ENCODE measurements at regions not wholly inside any gene's neighbourhood (a gene's known extent, or its start where the extent isn't known, plus 50 kb on each side); places are given as distances from the start of the nearest gene placed in this dataset.

- Histone ChIP-seq H3K18ac (ENCODE audit: extremely low read depth, low read length) (no peak overlapping the region), H4K20me1 (replicated peaks in 1 of 2; ENCODE audit: control insufficient read depth in 1 of 2, insufficient read depth in 2 of 2, low read length in 2 of 2) (no peaks in the 10 kb centered on the region), H3K56ac (replicated peaks; ENCODE audit: insufficient read length, low read depth, low read length) (no peak overlapping the region), H3K79me1 (ENCODE audit: low read depth, low read length) (no peaks in the 10 kb centered on the region), H2BK20ac (ENCODE audit: low read length) (no peak overlapping the region), H3K27ac (ENCODE audit: low read depth, low read length) (no peak overlapping the region), H4K5ac (ENCODE audit: insufficient read length, low read depth, low read length) (no peak overlapping the region), H3K14ac (ENCODE audit: insufficient read length) (no peak overlapping the region), H2BK12ac (ENCODE audit: low read depth, low read length) (no peak overlapping the region), H3K4me1 (replicated peaks in 1 of 4; ENCODE audit: control insufficient read depth in 3 of 4, insufficient read depth in 4 of 4, low read length in 3 of 4) (no peaks in the 10 kb centered on the region), H2BK5ac (ENCODE audit: low read depth, low read length) (no peak overlapping the region), H2AK5ac (ENCODE audit: low read depth, low read length) (no peak overlapping the region), H3K23ac (ENCODE audit: insufficient read length) (no peak overlapping the region), H3K4ac (replicated peaks; ENCODE audit: insufficient read length, low read depth, low read length) (no peak overlapping the region), H3K79me2 (ENCODE audit: control insufficient read depth in 1 of 2, insufficient read depth in 2 of 2, low read length in 2 of 2) (no peaks in the 10 kb centered on the region), H3K9me3 (ENCODE audit: insufficient read depth in 2 of 2, low read depth in 1 of 2, low read length in 1 of 2) (0 out of 4 replicates have a peak, but pooled peaks cover 0 to 5% of the 10 kb centered on the region in 2 experiments), H2BK120ac (replicated peaks; ENCODE audit: low read depth, low read length) (no peak overlapping the region), H3K4me3 (ENCODE audit: extremely low read depth in 1 of 4, insufficient read depth in 2 of 4, low read depth in 3 of 4, low read length in 4 of 4) (no peak overlapping the region), H4K91ac (replicated peaks; ENCODE audit: insufficient read length, low read length) (no peak overlapping the region), H3K4me2 (ENCODE audit: insufficient read depth in 1 of 2, low read depth in 2 of 2, low read length in 2 of 2) (no peak overlapping the region), H3K23me2 (ENCODE audit: low read depth, low read length) (no peaks in the 10 kb centered on the region), H3K36me3 (ENCODE audit: control insufficient read depth in 2 of 4, insufficient read depth in 4 of 4, low read length in 3 of 4) (no peaks in the 10 kb centered on the region), H3K27me3 (replicated peaks in 1 of 4; ENCODE audit: control insufficient read depth in 3 of 4, extremely low read depth in 1 of 4, insufficient read depth in 3 of 4, low read length in 3 of 4) (no peaks in the 10 kb centered on the region), H3K9ac (replicated peaks in 1 of 4; ENCODE audit: extremely low read depth in 1 of 4, low read depth in 3 of 4, low read length in 3 of 4) (no peak overlapping the region), H2BK15ac (ENCODE audit: low read length) (no peak overlapping the region), H4K8ac (ENCODE audit: extremely low read depth, insufficient read depth, low read length) (no peak overlapping the region), H2AFZ (ENCODE audit: low read length) (no peak overlapping the region)
- ChIA-PET POLR2A (ENCODE audit: partially characterized antibody) (no interaction called here), CTCF (ENCODE audit: partially characterized antibody) (interaction anchor here (0.6 to 1.3 kb wide), 3 partner anchors 12 to 734 kb away, joined by 3 to 6 read pairs (median 3); no protein-coding TSS in a partner anchor)
- WGBS, 2 experiments (ENCODE audit: extremely low coverage in 1 of 2, insufficient coverage in 1 of 2, insufficient read length in 1 of 2, insufficient replicate concordance in 2 of 2, low coverage in 1 of 2, low lambda C conversion rate in 2 of 2, missing lambda C conversion rate in 1 of 2), result 89% methylated on average over 1 of the region's 1 CpG; no CpG with 5 or more reads in 1 of the 2 experiments
- no peak for TF ChIP-seq JUND (IDR thresholded peaks at IDR 0.05; ENCODE audit: low read length)
- no peak for TF ChIP-seq NRF1 (IDR thresholded peaks at IDR 0.05; ENCODE audit: low read depth, low read length)
- TF ChIP-seq ATF2 (IDR thresholded peaks at IDR 0.05; ENCODE audit: low read length), result no peak
- no peak for TF ChIP-seq TEAD4 (IDR thresholded peaks at IDR 0.05; ENCODE audit: low read depth, low read length)
- TF ChIP-seq TAF7 (optimal IDR thresholded peaks at IDR 0.05; ENCODE audit: borderline replicate concordance, low read depth, low read length), result no peak
- TF ChIP-seq POLR2A (IDR thresholded peaks at IDR 0.05; ENCODE audit: control extremely low read depth in 1 of 2, low read depth in 2 of 2, low read length in 2 of 2), result no peak
- TF ChIP-seq SP4 (IDR thresholded peaks at IDR 0.05; ENCODE audit: low read length), result no peak
- no peak for TF ChIP-seq HDAC6 (IDR thresholded peaks at IDR 0.05; ENCODE audit: low read depth, low read length)
- DNase-seq (ENCODE audit: low read depth in 1 of 2, low spot score in 2 of 2) (no peak), FAIRE-seq (no peak)
Measured at GRCh38 chr7:46774515-46774914, 807.4 kb downstream of the TNS3 start.

Measured in H1 (cell line).